GM19397 (cell line): ENCODE measurements at regions not wholly inside any gene's neighbourhood (a gene's known extent, or its start where the extent isn't known, plus 50 kb on each side); places are given as distances from the start of the nearest gene placed in this dataset.

Experiments
- ATAC-seq: cut with Tn5 transposase; IDR thresholded peaks from one replicate; pipeline ENCODE4 v1.9.1; 2021; ENCODE audit warnings: mild to moderate bottlenecking, moderate library complexity; ENCODE audit not compliant: unreplicated experiment

DNA sequence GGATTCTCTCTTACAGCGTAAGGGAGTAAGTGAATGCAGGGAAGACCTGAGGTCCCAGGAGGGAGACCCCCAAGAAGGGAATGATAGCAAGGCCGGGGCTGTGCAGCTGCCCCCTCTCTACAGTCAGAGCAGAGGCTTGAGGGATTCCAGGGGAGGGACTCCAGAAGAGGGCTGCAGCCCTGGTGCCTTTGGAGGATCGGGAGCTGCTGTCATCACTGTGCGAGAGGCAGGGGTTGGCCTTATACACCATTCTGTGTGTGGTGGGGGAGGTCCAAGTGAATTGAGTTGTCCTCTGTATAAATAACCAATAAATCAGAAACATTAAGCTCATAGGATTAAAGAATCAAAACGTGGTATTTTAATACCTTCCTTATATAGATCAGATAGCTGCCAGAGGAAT, 114.9 kb downstream of the GLI2 start:
- no peak for ATAC-seq

DNA sequence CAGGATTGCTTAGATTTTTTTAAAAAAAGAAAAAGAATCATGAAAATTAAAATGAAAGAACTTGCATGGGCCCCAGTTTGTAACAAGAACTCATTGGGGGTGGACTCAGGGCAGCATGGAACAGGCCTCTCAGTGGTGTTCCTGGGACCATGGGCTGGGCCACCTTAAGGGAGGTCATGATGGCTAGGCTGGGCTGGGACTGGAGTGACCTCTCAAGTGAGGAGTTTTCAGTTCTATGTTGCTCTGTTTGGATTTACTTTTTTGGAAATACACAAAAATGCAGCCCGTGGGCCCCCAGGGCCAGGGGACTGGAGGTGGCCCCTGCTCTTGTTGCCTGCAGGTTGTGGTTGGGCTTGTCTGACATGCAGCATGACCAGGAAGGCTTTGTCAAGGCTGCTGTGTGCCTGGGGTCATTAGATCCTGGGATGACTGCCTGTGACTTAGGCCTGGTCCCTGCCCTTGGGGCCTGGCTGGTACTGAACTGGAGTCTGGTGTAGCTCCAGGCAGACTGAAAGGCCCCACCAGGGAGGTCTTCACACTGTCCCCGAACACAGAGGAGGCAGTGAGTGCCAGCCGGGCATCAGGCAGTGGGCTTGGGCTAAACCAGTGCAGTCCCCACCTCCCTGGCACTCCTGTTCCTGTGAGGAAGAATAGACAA, 115.6 kb downstream of the GLI2 start:
- ATAC-seq = no peak

DNA sequence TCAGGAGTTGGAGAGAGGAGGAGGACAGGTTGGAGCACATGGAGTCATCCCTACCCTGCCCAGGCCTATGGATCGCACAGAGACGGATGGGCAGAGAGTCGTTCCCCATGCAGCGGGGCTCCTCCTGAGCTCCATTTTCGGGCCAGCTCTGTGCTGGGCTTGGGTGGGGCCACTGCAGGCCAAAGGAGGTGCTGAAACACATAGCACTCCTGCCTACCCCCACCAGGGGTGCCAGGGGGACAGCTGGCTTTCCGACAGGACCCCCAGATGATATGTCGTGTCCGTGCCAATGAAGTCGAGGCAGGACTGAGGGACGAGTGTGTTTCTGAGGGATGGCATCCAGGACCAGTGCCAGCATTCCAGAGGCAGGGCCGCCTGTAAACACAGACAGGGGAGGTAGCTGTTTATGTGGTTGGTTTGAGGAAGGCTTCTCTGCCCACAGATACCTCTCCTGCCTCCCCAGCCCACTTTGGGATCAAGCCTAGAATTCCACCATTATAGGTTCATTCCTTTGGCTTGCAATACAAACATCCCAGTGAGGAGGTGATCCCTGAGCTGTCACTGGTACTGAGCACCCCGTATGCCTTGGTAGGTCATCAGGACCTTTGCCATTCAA, 116.6 kb downstream of the GLI2 start:
- ATAC-seq = no peak

DNA sequence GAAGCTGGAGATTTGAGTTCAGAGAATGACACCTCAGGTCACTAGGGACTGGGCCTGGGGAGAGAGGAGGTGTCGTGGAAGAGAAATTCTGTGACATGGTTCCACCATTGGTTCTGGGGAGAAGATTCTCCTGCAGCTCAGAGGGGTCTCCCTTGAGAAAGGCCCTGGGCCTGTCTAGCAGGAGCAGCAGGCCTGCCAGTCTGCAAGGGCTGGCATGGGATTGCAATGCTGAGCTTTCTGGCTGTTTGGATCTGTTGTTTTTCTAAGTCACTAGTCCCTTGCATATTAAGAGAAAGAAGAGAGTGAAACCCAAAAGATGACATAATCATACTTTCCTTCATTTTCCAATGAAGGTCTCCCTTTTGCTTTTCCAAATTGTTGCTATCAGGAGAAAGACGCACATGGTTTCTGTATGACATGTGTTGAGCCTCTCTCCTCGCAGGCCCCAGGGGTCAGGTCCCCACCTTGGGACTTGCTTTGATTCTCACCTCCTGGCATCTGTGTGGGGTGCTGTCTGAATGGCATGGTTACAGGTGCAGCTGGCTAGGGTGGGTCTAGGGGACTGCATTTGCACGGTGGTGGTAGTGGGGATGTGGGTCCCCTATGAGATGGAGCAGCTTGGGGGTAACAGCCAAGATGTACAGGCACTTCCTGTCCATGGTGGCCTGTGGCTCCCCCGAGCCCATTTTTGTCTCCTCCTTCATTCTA, 117.8 kb downstream of the GLI2 start:
- no peak for ATAC-seq

DNA sequence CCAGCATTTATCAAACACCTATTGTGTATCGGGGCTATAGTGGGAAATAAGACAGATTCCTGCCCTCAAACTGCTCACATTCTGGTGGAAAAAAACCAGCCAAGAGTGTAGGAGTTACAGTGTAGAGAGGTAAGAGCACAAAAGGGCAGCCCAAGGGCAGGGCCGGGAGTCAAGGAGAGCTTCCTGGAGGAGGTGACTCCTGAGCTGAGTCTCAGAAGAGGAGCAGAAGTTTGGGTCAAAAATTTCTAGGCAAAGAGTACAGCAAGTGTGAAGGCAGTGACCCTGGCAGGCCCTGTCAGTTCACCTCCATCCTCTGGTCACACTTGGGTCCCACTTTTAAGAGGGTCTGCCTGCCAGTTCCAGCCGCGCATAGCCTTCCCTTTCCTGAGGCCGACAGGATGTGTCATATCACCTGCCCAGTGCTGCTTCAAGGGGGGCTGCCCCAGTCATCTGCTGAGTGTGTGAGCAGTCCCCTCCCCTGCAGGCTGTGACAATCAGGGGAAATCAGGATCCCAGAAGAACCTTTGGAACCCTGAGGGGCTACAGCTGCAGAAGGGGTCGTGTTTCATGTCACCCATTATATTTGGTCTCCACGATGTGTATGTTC, 118.4 kb downstream of the GLI2 start:
- ATAC-seq = no peak

DNA sequence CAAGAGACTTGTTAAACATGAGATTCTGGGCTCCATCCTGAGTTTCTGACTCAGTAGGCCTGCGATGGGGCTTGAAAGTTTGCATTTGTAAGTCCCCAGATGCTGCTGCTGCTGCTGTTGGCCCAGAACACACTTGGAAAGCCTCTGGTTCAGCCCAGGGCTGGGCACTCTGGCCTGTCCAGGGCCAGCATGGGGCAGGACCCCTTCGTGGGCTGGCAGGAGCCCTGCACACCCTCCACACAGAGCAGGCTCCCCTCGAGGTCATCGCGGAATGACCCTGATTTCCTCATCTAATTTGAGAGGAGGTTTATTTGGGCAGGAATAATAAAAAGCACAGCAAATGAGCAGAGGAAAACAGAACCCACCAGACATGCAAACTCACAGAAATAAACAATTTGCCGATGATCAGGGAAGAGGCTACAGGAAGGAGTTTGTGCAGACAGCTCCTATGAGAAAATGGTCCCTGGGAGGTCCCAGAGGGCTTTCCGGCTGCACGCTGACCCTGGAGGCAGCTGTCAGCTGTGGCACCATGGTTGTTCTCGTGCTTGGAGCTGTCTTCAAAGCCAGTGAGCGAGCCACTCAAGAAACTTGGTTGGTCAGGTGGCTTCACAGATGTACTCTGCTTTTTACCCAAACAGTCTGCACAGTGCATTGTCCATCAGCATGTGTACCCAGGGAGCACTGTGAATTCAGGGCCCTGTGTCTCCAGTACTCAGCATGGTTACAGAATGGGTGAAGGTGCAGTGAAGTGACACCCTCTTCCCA, 119.3 kb downstream of the GLI2 start:
- no peak for ATAC-seq

DNA sequence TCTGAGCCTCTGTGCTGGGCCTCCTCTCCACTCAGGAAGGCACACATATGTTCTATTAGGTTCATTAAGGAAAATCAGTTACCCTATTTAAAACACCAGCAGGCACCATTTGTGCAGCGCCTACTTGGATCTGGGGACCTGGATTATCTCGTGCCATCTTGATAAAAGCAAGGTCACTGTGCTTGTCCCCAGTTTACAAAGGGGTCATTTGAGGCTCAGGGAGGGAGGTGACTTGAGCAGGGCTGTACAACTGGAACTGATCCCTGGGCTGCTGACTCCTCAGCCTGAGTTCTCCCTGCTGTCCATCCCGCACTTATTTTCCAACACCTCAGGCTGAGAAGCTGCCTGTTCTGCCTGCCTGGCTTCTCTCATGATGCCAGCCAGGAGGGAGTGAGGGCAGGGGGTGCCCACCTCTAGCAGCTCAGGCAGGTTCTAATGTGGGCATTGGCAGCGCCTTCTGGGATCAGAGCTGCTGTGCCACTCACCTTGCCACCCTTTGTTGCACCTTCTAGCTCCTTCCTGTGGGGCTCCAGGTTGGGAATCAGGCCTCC, 120.3 kb downstream of the GLI2 start:
- ATAC-seq = no peak

DNA sequence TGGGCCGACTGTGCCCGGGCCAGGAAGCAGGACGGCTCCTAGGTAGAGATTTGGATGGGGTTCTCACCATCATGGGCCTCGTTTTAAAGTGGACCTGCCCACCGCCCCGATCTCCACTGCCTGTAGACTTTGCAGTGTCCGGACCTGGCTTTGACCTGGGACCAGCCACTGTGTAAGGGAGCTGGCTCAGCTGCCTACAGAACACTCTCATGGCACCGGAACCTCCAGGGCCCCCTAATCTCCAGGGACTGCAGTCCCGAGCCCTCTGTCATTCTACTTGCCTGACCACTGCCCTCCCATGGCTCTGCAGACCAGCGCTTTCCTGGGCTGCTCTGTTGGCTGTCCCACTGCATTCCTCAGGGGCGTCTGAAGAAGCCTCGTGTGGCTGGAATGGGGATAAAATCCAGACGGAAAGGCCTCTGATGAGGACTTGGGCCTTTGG, 120.8 kb downstream of the GLI2 start:
- ATAC-seq = no peak

DNA sequence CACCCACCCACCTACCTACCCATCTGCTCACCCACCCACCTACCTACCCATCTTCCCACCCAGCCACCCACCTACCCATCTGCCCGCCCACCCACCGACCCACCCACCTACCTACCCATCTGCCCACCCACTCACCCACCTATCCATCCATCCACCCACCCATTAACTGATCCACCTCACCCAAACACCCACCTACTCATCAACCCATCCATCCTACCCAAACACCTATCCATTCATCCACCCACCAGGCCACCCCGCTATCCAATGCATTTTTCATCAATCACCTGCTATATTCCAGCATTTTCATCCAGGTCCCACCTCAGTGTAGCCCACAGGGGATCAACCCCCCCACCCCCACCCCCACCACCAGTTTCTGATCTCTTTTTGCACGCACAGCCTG, 121.8 kb downstream of the GLI2 start:
- no peak for ATAC-seq

DNA sequence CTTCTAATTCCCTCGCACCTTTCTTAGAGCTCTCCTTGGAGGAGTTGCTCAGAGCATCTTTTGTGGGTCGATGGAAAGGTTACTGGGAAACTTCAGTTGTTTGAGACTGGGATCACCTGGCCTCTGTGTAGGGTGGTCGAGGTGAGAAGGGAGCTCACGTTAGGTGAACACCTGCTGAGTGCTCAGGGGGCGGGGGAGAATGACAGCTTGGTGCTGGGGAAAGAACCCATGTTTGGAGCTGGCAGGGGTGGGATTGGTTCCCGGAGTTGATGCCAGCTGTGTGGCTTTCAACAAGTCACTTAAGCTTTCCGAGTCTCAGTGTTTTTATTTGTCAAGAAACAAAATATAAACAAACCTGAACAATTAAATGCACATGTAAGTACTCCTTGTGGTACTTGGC, 122.3 kb downstream of the GLI2 start:
- no peak for ATAC-seq

DNA sequence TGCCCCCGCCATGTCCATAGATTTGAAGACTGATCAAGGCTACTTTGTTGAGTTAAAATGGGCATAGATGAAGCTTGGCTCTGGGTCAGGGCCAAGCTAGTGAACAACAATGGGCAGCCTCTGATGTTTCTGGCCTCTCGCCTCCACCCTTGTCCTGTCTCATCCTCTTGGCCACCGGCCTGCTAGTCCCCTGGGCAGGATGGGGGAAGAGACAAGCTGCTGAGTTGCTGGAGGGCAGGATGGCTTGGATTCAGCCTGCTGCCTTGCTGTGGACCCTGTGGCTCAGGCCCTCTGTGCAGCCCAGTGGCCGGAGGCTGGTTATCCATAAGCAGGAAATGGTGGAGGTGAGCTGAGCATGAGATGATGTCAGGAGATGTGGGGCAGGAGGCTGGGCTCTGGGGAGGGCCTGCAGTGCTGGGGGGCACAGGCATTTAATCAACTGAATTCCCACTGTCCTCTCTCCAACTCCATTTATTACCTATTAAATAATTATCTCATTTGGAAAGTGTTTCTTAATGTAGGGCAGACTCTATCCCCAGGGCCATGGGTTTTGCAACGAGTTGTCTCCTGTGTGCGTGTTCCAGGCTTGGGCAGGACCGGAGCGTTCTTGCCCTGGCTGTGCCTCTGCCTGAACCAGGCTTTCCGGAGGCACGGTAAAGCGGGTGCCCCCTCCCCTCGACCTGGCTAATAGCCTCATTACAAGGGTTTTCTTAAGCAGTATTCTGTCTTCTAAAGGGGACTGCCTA, 122.9 kb downstream of the GLI2 start:
- ATAC-seq = no peak

DNA sequence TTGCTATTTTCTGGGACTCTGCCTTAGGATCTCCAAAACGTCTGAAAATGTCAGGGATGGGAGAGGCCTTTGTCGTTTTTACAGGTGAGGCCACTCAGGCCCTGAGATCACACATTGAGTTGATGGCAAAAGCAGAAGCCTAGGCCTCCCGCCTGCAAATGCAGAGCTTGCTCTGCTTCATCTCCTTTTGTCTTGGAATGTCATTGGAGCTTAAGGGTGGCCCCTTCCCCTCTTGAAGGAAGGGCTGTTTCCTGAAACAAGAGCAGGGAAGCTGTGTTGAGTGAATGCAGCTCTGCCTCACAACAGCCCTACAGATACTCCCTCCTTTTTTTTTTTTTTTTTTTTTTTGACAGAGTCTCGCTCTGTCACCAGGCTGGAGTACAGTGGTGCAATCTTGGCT, 123.5 kb downstream of the GLI2 start:
- ATAC-seq = no peak

DNA sequence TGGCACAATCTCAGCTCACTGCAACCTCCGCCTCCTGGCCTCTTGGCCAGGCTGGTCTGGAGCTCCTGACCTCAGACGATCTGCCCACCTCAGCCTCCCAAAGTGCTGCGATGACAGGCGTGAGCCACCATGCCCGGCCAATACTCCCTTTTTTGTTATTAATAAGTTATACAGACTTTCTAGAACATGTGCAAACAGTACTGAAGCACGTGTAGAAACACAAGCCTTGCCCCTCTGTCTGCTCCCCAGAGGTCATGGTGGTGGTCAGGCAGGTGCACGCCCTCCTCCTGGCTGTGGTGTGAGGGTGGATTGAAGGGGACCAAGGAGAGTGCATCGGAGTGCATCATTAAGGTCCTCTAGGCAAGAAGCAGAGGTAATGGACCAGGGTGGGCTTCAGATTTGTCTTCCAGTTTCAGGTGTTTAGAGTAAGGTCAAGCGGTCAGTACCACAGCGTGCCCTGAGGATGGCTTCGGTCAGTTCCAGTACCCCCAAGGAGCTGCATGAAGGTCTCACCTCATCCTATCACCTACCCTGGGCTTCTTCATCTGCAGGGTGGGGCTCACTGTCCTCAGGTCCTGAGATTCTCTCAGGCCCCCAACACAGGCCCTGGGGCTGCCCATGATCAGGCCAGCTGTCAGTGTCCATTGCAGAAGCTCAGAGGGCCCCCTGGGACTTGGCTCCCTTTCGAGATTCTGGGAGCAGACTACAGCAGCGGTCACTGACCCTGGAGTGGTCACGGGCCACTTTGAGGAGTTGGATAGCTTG, 124.3 kb downstream of the GLI2 start:
- ATAC-seq = no peak

DNA sequence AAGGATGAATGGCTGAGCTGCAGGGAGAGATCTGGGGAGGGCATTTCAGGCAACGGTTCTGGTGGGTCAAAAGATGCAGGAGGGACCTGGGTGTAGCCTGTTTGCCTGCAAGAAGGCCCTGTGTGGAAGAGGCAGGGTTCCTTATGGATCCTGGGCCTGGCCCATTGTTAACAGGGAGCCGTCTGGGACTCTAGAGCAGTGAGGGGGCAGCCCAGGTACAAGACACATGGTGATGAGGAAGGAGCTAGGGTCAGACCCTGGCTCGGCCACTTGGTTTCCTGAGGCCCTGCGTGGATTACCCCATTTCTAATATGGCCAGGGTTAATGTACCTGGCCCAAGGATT, 124.9 kb downstream of the GLI2 start:
- ATAC-seq = no peak

DNA sequence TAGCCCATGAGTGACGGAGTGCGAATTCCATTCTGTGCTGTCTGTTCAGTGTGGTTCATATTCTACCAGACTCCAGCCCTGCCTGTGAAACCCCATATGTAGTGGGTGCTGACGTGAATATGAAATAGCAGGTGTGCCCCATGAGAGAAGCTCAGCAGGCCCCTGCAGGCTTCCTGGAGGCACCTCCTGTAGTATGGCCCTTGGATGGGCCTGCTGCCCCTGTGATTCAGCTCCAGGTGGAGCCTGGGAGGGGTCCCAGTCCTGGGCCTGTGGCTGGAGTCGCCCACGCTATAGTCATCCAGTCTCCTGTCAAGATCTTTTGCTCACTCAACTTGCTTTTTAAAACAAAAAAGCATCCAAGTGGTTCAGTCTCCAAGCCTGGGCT, 125.5 kb downstream of the GLI2 start:
- ATAC-seq = no peak

DNA sequence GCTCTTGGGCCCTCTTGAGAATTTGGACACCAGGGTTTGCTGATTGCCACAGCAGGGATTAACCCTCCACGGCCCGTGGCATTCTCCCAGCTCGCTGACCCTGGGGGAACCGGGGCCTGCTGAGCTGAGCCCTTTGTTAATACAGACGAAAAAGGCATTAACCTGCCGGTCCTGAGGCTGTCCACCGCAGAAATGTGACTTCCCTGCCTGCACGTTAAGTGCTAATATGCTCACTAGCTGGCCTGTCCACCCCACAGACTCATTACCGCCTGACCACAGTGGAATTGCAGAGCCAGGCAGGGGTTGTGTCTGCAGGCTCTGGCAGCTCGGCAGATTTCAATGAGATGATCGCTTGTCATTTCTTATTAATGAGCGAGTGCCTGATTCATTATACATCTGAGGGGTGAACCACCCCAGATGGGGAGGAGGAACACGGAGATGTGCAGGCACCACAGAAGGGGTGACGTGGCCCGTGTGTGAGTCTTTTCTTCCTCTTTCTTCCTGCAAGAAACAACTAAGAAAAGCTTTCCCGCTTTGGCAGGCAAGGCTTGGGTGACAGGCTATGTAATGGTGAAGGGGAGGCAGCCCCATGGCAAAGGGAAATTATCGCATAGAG, 126.0 kb downstream of the GLI2 start:
- no peak for ATAC-seq

DNA sequence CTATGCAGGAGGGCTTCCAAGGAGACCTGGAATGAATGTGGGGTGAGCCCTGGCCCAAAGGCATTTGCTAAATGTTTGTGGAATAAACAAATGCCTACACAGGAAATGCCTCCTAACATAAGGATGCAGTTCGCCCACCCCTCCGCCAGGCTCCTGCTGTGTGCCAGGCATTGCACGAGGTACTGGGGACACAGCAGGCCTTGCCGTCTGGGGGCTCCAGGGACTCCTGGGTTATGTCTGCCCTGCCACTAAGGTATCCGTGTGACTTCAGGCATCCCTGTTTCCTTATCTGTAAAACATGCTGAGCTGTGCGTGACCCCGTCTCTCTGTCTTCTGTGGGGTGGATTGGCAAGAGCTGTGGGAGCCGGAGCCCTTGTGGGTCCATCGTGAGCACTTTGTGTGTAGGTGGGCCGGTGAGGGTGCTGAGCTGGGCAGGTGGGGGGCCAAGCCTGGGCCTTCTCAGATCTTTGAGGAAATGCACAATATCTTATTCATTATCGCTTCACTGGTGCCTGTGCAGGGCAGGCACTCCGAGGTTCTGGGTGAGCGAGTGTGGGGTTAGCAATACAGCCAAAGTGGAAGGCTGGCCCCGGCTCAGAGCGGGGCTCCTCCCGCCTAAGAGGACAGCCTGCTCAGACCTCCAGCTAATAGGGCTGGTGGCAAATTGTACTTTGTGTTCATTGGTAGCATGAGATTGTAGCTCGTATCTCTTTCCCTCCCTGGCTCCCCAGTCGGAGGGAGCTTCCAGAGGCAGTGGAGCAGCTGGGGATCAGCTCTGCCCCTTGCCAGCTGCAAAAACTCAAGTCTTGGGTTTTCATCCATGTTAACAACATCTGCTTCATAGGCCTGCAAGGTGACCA, 126.8 kb downstream of the GLI2 start:
- ATAC-seq = no peak

DNA sequence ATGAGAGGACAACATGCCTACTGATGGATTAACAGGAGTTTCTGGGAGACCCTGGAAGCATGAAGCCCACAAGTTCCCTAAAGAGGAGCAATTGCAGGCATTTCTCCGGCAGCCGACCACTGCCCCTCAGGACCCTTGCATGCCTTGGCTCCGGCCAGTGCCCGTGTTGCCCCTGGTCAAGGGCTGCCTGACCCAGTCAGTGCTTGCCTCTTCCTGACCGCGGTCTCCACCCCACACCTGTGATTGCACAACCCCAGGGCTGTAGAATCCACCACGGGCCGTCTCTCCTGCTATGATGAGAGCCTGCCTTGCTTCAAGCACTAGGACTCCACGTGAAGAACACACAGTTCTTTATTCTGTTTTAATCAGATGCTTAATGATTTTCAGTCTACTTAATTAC, 127.5 kb downstream of the GLI2 start:
- ATAC-seq = no peak
